T1000 (cell line): ENCODE measurements at regions not wholly inside any gene's neighbourhood (a gene's known extent, or its start where the extent isn't known, plus 50 kb on each side); places are given as distances from the start of the nearest gene placed in this dataset.
A peak's percentile ranks its signal among the peaks of the same experiment; 100 is the strongest.

Source experiments
- DNase-seq: peaks from one replicate; lab custom pipeline; 2025; ENCODE audit warnings: mixed read lengths; lab: John Stamatoyannopoulos, UW

DNA sequence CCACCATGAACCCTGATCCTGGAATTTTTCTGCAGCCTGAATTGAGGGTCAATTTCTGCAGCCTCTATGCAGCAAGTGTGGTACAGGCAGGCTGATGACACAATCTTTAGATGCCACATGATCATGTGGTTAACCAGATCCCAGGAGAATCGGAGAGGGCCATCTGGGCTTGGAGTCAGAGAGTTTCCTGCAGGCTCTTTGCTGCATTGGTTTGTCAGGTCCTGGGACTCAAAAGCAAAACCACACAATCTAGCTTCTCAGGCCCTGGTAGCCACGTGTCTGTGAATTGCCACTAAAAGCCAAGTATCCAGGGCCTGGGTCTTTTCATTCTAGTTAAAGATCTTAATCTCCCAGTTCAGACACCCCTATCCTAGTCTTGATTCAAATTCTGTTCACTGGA is 464.5 kb downstream of the BCOR start:
- DNase-seq, result peak; percentile 1

DNA sequence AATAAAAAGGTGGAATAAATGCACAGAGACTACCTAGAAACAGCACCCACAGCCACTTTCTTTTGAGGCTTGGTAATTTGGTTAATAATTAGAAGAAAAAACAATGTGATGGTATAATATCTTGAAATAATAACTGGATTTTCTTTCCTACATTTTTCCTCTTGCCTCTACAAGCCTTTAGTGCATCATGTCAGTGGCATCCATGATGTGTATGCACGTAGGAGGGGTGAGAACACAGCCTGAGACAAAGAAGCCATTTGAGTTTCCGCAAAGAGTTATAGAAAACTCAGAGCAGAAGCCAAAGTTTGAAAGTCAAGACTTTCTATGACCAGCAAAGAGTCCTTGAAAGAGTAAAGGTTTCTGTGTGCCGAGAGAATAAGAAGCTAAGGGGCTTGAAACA is 461.3 kb downstream of the BCOR start:
- no peak for DNase-seq

DNA sequence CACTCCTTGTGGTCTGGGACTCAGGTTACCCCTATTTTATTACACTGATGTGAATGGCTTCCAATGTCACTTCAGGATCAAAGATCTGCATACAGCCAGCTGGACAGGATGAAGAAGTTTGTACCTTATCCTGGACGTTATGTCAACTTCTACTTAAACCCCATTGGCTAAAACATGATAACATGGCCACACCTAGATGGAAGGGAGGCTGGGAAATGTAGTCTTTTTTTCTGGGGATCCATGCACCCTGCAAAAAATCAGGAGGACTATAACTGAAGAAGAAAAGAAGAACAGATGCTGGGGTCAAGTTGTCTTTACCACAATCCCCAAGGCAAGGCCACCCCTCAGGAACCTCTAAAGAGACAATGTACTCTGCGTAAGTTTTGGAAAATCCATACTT is 459.2 kb downstream of the BCOR start:
- no peak for DNase-seq

DNA sequence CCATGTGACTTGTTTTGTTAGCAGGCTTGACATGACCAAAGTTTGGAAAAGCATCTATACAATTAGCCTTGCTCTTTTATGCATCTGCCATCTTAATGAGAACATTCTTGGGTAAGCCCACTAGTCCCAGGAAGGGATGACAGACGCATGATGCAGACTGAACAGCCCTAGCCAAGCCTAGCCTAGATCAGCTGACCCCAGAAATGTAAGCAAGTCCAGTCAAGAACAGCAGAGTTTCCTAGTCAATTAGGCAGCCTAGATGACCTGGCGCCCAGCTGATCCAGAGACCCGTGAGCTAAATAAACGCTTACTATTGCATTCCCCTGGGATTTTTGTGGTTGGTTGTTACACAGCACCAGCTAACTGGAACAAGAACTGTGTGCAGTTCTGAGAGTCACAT is 457.9 kb downstream of the BCOR start:
- no peak for DNase-seq

DNA sequence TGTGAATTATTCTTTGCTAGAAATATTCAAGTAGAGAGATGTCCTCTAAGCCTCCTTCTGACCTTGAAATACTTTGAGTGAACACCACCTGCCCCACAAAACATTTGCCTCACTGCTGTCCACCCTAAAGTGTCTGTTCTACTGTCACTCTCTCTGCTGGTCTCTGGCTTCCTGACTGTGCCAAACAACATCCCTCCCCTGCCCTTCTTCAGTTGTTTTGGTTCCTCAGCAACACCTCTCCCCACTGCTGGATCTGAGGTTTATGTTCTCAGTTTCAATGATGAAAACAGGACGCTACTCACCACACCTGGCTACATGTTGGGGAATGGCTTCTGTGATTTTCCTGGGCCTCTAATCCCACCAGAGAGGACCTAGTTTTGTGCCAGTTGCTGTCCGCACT is 456.9 kb downstream of the BCOR start:
- DNase-seq, result no peak

DNA sequence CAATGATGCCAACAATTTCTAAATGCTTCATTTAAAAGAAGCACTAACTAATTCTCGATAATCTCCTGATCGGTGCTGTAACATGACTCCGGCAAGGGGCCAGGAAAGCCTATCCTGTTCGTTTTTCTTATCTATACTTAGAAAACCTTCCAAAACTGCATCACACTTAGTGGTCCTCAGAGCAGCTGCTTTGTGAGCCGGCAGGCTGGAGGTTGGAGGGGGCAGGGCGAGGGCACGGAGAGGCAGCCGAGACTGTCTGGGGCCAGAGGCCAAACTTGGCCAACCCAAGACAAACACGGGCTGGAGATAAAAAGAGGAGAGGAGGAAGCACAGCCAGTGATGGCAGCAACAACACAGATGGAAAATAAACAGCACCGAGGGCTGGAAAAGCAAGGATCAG is 455.7 kb downstream of the BCOR start:
- no peak for DNase-seq

DNA sequence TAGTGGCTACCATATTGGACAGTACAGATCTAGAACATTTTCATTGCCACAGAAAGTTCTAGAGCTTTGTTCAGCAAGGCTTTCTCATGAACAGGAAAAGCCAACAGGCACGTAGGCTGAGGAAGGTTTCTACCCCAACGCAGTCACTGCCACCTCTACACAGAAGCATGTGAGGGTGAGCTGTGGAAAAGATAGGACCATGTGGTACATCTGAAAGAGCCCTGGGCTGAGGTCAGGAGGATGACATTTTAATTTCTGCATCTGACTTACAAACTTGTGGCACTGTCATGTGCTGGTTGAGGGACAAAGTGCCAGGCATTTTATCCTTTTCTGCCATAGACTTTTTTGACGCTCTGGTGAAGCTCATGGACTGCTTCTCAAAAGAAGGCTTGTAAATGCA is 454.2 kb downstream of the BCOR start:
- no peak for DNase-seq

DNA sequence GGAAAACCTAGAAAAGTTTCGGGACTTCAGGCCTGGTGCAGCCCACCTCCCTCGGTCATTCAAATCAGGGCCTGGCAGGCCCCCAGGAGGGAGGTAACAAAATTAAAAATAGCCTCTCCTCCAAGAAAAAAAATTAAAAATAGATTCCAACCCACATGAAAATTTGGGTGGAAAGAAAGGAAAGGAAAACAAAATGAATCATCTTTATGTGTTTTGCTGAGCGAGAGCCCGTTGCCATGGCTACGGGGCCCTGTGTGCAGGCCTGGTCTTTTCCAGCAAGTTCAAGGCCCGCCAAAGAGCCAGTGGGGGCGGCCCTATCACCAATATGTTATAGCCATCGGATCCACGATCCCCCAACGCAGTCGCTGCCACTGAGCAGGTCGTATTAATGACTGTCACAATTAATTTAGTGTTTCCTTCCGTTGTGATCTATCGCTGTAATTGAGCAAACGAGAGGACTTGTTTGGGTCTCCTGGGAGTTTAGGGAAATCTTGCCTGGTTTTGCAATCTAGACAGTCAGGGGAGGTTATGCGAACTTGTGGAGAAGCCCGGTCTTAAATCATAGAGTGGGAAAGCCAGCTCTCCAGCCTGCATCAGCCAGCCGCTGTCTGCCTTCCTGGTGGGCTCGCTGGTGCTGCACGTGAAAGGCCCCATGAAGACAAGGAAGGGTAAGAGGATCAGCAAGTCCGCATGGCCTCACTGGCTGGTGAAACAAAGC is 452.4 kb downstream of the BCOR start:
- peak; percentile 19 for DNase-seq

- no peak for DNase-seq
Observed at GRCh38 chrX:39648548-39649254, 449.1 kb downstream of the BCOR start.

DNA sequence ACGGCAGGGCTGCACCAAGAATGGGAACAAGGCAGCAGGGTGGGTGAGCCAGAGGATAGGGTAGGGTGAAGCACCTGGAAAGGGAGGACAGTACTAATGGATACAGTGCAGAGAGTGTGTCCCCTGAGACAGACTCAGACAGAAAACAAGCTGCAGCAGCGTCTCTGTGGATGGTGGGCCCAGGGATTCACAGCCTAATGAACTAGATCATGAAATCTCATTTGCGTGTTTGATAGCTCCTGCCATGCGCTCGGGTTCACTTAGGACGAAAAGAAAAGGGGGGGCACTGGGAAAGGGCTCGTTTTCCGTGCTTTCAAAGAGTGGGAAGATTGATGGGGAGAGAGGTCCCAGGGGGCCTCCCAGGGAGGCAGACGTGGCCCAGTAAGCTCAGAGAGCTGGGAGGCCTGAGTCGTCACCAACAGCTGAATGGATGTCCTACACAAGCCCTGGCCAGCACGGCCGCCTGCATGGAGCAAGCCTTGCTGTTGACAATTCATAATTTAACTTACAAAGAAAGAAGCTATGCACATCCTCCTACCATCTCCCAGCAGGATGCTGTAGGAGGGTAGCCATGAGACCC is 446.9 kb downstream of the BCOR start:
- DNase-seq, result no peak

DNA sequence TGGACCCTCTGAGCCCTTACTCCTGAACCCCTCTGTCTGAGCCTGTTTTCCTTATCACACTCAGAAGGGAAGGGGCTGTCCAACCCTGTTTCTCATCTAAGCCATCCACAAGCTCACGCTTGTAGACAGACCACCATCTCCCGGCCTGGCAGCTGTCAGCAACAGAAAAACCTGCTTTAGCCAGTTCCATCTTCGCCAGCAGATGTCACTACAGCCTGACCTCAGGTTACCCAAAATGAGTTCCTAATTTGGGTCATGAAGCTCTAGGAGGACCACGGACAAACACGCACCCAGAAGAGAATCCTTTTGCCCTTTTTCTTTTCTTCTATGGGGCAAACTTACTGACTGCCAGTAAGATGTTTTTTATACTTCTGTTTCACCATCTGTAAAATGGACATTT is 445.4 kb downstream of the BCOR start:
- no peak for DNase-seq

DNA sequence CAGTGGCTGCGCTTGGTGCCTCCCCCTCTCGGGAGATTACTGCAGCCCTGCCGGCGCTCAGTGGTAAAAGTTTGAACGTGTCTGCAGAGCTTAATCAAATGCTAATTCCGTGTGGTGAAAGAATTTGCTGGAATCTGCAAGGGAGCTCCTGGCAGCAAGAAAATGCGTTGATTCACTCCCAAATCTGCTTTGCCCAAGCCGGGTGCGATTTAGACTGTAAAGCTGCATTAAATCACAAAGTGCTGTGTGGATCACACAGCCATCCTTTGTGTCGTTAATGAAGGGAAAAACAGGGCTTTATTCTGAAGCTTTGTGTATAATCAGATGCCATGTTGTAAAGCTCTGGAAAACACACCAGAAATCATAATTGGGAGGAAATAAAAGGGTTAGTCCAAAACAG is 444.1 kb downstream of the BCOR start:
- no peak for DNase-seq

- DNase-seq, result no peak
Observed at GRCh38 chrX:39654183-39654925, 443.4 kb downstream of the BCOR start.

DNA sequence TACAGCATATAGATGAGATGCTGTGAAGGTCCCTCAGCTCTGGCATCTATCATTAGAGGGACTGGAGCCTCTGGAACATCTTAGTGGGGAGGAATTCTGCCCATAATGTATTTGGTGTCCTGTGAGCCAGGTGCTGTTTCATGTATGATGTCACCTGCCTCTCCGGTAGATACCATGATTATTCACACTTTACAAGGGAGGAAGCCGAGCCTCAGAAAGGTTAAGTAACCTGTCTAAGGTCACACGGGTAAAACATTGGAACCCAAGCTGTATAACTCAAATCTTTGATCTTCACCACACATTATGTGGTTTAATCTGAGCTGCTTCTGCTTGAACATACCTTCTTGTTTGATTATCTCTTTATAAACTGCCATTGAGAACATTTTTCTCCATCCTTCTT is 442.8 kb downstream of the BCOR start:
- DNase-seq, result no peak

DNA sequence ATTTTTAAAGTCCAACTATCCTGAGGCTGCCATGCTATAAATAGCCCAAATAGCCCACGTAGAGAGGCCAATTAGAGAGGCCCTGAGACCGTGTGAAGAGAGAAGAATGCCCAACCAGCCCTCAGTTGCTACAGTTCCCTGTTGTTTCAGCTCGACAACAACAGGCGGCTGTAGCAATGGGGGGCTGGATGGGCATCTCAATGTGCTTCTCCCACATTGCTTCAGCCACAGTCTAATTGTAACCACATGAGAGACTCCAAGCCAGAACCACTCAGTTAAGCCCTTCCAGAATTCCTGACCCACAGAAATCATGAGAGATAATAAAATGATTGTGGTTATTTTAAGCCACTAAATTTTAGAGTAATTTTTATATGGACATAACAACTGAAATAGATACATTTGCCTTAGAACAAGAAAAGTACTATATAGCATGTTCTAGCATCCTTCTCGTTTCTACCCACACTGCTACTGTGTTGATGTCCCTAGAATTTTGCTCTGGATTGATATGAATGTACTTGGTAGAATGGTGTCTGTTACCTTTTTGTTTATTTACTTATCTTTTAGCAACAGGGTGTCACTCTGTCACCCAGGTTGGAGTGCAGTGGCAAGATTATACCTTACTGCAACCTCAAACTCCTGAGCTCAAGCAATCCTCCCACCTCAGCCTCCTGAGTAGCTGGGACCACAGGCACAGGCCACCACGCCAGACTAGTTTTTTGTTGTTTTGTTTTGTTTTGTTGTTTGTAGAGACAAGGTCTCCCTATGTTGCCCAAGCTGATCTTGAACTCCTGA is 436.4 kb downstream of the BCOR start:
- no peak for DNase-seq

GRCh38 chrX:39665830-39666518 is 431.8 kb downstream of the BCOR start:
- DNase-seq, result no peak

DNA sequence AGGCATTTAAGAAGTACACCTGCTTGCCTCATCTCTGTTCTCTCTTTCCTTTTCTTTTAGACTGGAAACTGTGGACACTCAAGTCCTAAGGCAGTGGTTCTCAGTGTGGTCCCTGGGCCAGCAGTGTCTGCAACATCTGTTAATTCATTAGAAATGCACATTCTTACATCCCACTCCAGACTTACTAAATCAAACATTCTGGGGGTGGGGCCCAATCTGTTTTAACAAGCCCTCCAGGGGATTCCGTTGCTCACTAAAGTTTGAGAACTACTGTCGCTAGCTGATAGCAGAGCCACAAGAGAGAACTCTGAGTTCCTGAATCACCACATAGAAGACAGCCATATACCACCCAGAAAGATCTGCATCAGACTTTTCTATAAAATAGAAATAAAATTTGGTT is 430.6 kb downstream of the BCOR start:
- DNase-seq, result no peak

DNA sequence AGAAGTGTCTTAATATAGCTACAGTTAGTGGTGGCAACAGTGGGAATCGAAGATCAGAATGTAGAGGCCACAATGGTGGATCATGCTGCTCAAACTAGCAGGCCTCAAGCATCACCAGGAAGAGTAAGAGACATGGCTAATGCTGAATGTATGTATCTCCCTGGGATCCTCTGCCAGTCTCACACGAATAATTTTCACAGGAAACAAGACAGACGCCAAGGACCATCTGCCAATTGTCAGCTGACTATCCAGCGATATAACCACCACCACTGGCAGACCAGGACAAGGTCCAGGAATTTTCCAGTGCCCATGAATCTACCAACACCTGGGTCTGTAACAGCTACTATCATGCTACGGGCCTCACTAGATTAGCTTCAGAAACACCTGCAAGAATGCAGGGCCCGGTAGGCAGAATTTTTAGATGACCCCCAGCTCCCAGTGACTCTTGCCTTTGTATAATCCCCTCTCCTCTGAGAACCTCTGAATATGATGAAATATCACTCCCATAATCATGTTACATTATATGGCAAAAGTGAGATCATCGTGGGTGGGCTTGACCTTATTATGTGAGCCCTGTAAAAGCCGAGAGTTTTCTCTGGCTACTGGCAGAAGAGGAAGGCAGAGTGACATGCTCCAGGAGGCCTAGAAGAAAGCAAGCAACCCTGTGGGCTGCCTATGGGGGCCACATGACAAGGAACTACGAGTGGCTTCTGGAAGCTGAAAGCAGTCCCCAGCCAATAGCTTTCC is 429.8 kb downstream of the BCOR start:
- no peak for DNase-seq

GRCh38 chrX:39669668-39670067 is 428.1 kb downstream of the BCOR start:
- DNase-seq, result no peak

DNA sequence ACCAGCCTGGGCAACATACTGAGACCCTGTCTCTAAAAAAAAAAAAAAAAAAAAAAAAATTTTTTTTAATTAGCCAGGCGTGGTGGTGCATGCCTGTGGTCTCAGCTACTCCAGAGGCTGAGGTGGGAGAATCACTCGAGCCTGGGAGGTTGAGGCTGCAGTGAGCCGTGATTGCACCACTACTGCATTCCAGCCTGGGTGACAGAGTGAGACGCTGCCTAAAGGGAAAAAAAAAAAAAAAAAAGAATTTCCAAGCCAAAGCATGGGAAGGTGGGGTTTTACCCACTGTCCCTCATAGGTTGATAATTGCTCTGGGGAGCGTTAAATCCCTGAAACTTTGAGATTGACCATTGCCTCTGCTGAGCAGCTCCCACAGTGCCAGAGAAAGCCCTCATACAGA is 427.5 kb downstream of the BCOR start:
- DNase-seq, result no peak

DNA sequence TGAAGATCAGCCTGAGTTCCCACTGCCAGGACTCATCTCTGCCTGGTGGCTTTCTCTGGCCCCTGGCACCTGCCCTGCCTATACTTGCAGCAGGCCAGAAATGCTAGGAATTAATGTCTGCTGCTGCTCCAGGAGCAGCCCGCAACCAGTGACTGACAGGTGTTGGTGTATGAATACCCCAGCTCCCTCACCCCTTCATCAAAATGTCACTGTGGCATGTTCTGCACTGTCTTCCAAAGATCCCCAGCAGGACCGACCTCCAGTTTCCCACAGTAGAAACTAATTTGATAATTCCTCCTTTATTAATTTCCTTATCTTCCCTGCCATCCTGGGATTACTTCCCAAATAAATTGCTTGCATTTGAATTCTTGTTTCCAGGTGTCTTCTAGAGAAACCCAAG is 425.4 kb downstream of the BCOR start:
- no peak for DNase-seq
